HepG2 (cell line): ENCODE measurements at regions not wholly inside any gene's neighbourhood (a gene's known extent, or its start where the extent isn't known, plus 50 kb on each side); places are given as distances from the start of the nearest gene placed in this dataset.

ENCODE experiments used
- ATAC-seq: fragments of 200-7000 bp; cut with Tn5 transposase; 3 replicates; pipeline ENCODE4 v1.9.1; 2020; ENCODE audit warnings: mild to moderate bottlenecking, moderate library complexity
- BruUV-seq: library from RNA; stranded (reverse); fragments of 400-500 nt; replicated peaks from 2 replicates; lab custom pipeline; 2021; lab: Mats Ljungman, UMichigan
- CTCF ChIA-PET: fragments of 300-600 bp; formaldehyde crosslinking; extraction: SDS; loops from one replicate; lab custom pipeline; 2021; ENCODE audit warnings: low total read pairs, inconsistent platforms, low intra/inter-chr PET ratio; lab: Yijun Ruan, JAX
- POLR2A ChIA-PET: fragments of 350-600 bp; sonication (Branson Sonifier 250); formaldehyde crosslinking; loops from one replicate; lab custom pipeline; 2020; ENCODE audit warnings: antibody characterized with exemption, inconsistent platforms; lab: Yijun Ruan, JAX
- DNase-seq: peaks from one replicate; pipeline ENCODE4 v3.0.0-alpha.2; 2015; ENCODE audit warnings: low spot score
- FAIRE-seq: peaks from 3 replicates; lab custom pipeline; 2011; peaks lifted over from hg19 to GRCh38; lab: Jason Lieb, UNC
- H2AFZ ChIP-seq: one replicate; pipeline ENCODE4 v1.6.1; 2011; ENCODE audit warnings: low read length, inconsistent platforms
- H3K27ac ChIP-seq: fragments of 300-600 bp; 3 replicates; pipeline ENCODE4 v1.8.0; 2011; ENCODE audit warnings: mixed run types, mild to moderate bottlenecking, mixed read lengths, low read length, inconsistent platforms; ENCODE audit not compliant: insufficient read depth; ENCODE audit errors: extremely low read length
- H3K27me3 ChIP-seq, 2 experiments: fragments of 200-600 bp in 1 of 2; 2 replicates in 1 of 2; 3 replicates in 1 of 2; pipeline versions ENCODE4 v1.6.0 to v1.8.0; 2011; ENCODE audit warnings: low read length in 2 of 2, mild to moderate bottlenecking in 2 of 2, moderate library complexity in 2 of 2, inconsistent platforms in 1 of 2; ENCODE audit not compliant: insufficient read depth in 2 of 2, control insufficient read depth in 1 of 2
- H3K36me3 ChIP-seq, 2 experiments: fragments of 200-600 bp in 1 of 2; replicated peaks in 1 of 2; 2 replicates in 1 of 2; 3 replicates in 1 of 2; pipeline versions ENCODE4 v1.5.1 to v1.8.0; 2011; ENCODE audit warnings: low read length in 2 of 2, inconsistent platforms in 1 of 2; ENCODE audit not compliant: insufficient read depth in 2 of 2, control insufficient read depth in 1 of 2
- H3K4me1 ChIP-seq: 2 replicates; pipeline ENCODE4 v1.5.1; 2012; ENCODE audit warnings: low read length, inconsistent platforms; ENCODE audit not compliant: insufficient read depth
- H3K4me2 ChIP-seq: 2 replicates; pipeline ENCODE4 v1.6.0; 2011; ENCODE audit warnings: low read depth, low read length, inconsistent platforms
- H3K4me3 ChIP-seq, 3 experiments: fragments of 200-600 bp in 1 of 3; sonication (generic), shearing (Covaris generic) in 1 of 3; replicated peaks in 1 of 3; 2 replicates each; pipeline ENCODE4 v1.5.1; 2011 to 2016; ENCODE audit warnings: low read length in 3 of 3, inconsistent platforms in 2 of 3, low read depth in 2 of 3, mild to moderate bottlenecking in 2 of 3, control low read depth in 1 of 3, mixed read lengths in 1 of 3; ENCODE audit not compliant: insufficient read depth in 1 of 3
- H3K79me2 ChIP-seq: one replicate; pipeline ENCODE4 v1.6.1; 2011; ENCODE audit warnings: low read length, inconsistent platforms; ENCODE audit not compliant: insufficient read depth
- H3K9ac ChIP-seq: 2 replicates; pipeline ENCODE4 v1.6.0; 2011; ENCODE audit warnings: mild to moderate bottlenecking, low read depth, low read length, inconsistent platforms; ENCODE audit not compliant: insufficient read depth
- H3K9me3 ChIP-seq: 2 replicates; pipeline ENCODE4 v1.5.1; 2012; ENCODE audit warnings: mild to moderate bottlenecking, low read length
- H4K20me1 ChIP-seq: 2 replicates; pipeline ENCODE4 v1.6.0; 2011; ENCODE audit warnings: inconsistent platforms, mild to moderate bottlenecking, low read length, moderate library complexity; ENCODE audit not compliant: insufficient read depth
- HNRNPLL ChIP-seq: fragments of 200-400 bp; formaldehyde crosslinking; IDR thresholded peaks from 2 replicates; pipeline ENCODE4 v1.6.1; 2017; ENCODE audit warnings: mild to moderate bottlenecking, low read depth, low read length; ENCODE audit not compliant: poor library complexity, severe bottlenecking
- MTF2 ChIP-seq: sonication (generic); formaldehyde crosslinking; IDR thresholded peaks from 2 replicates; pipeline ENCODE4 v1.5.0; 2020; ENCODE audit warnings: missing genetic modification reagents, borderline replicate concordance
- RFX3 ChIP-seq: IDR thresholded peaks from 2 replicates; pipeline ENCODE4 v1.6.1; 2016; ENCODE audit warnings: missing biosample characterization, missing genetic modification reagents
- ZC3H4 ChIP-seq: sonication (generic); formaldehyde crosslinking; IDR thresholded peaks from 2 replicates; pipeline ENCODE4 v1.4.0; 2020; ENCODE audit warnings: missing genetic modification reagents, borderline replicate concordance
- ZNF619 ChIP-seq: sonication (generic); formaldehyde crosslinking; IDR thresholded peaks from 2 replicates; pipeline ENCODE4 v1.4.0; 2020; ENCODE audit warnings: mild to moderate bottlenecking, missing genetic modification reagents
- WGBS: methylation state at CpG from one replicate; pipeline ENCODE4 v1.1.6; 2017; ENCODE audit warnings: low lambda C conversion rate; 5-methylcytosine and 5-hydroxymethylcytosine counted together
- in situ Hi-C: cut with HindIII; loops from 2 replicates; pipeline ENCODE4 v1.10.0; 2017; ENCODE audit warnings: low pct_unique_long_range_greater_than_20kb; ENCODE audit not compliant: extremely low pct_ligation_motif_present
- intact Hi-C: fragments of 100-400 bp; cut with micrococcal nuclease; formaldehyde crosslinking; loops from one replicate; pipeline ENCODE4 v1.10.0; 2022; ENCODE audit not compliant: unreplicated experiment
- TF ChIP-seq, protein P1 (sequence below): IDR thresholded peaks from 2 replicates; pipeline ENCODE4 v1.6.1; 2016
- TF ChIP-seq, protein P2 (sequence below): IDR thresholded peaks from 2 replicates; pipeline ENCODE4 v1.6.1; 2012; ENCODE audit warnings: low read length, improper control_type of control experiment

DNA sequence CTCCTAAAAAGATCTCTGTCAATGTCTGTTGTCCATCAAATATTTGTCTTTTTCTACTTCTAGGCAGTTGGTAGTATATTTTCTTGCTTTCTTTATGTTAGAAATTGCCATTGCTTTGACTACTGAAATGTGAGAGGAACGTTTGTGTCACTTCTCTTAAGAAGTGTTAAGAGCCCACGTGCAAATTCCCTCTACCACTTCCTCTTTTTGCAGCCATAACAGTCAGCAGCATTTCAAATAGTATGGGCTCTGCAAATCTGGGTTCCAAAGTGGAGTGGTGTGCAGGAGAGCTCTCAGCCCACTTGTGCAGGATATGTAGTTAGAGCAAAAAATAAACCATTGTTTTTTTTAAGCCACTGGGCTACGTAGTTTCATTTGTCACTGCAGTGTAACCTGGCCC lies 314.0 kb downstream of the MEIS1 start:
- H3K79me2 ChIP-seq: no peaks in the 10 kb centered on the region
- in situ Hi-C loops (no loop called here), intact Hi-C loops (no loop called here)
- H3K36me3 ChIP-seq: no peaks in the 10 kb centered on the region
- H2AFZ ChIP-seq: no peak overlapping the region
- ChIA-PET CTCF (no interaction called here), POLR2A (no interaction called here)
- H3K4me2 ChIP-seq: no peak overlapping the region
- no peaks in the 10 kb centered on the region for H3K4me1 ChIP-seq
- H3K9me3 ChIP-seq: no peaks in the 10 kb centered on the region
- WGBS: 2% methylated on average over 3 of the region's 3 CpGs
- no peak overlapping the region for H3K27ac ChIP-seq
- no peaks in the 10 kb centered on the region for H4K20me1 ChIP-seq
- FAIRE-seq: no peak
- ATAC-seq: no peak
- DNase-seq: no peak
- TF ChIP-seq, protein P1, sequence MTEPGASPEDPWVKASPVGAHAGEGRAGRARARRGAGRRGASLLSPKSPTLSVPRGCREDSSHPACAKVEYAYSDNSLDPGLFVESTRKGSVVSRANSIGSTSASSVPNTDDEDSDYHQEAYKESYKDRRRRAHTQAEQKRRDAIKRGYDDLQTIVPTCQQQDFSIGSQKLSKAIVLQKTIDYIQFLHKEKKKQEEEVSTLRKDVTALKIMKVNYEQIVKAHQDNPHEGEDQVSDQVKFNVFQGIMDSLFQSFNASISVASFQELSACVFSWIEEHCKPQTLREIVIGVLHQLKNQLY (CRISPR knock-in tag): no peak
- TF ChIP-seq, protein P2, sequence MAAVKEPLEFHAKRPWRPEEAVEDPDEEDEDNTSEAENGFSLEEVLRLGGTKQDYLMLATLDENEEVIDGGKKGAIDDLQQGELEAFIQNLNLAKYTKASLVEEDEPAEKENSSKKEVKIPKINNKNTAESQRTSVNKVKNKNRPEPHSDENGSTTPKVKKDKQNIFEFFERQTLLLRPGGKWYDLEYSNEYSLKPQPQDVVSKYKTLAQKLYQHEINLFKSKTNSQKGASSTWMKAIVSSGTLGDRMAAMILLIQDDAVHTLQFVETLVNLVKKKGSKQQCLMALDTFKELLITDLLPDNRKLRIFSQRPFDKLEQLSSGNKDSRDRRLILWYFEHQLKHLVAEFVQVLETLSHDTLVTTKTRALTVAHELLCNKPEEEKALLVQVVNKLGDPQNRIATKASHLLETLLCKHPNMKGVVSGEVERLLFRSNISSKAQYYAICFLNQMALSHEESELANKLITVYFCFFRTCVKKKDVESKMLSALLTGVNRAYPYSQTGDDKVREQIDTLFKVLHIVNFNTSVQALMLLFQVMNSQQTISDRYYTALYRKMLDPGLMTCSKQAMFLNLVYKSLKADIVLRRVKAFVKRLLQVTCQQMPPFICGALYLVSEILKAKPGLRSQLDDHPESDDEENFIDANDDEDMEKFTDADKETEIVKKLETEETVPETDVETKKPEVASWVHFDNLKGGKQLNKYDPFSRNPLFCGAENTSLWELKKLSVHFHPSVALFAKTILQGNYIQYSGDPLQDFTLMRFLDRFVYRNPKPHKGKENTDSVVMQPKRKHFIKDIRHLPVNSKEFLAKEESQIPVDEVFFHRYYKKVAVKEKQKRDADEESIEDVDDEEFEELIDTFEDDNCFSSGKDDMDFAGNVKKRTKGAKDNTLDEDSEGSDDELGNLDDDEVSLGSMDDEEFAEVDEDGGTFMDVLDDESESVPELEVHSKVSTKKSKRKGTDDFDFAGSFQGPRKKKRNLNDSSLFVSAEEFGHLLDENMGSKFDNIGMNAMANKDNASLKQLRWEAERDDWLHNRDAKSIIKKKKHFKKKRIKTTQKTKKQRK: no peak
- TF ChIP-seq HNRNPLL (no peak), MTF2 (CRISPR knock-in tag) (no peak)
- no peak overlapping the region for H3K9ac ChIP-seq
- no peaks in the 10 kb centered on the region for H3K27me3 ChIP-seq
- no TSS peak for BruUV-seq
- H3K4me3 ChIP-seq: no peak overlapping the region

DNA sequence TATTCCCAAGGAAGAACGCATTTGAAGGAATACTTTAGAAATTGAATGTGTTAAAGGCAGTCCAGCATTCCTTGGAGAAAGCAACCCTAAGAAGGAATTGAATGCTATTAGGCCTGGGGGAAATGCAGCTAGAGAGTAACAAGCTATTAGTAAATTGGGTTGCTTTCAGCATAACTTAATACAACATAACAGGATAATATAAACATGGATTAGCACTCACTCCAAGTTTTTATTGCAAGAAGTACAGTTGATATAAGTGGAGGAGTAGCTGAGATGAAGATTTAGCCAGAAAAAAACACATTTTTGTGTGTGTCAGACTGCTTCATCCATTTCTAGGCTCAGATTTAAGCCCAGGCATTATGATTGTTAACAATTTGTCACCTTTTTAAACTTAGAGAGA lies 314.6 kb downstream of the MEIS1 start:
- no peak overlapping the region for H3K4me2 ChIP-seq
- H3K9me3 ChIP-seq: no peaks in the 10 kb centered on the region
- BruUV-seq: no TSS peak
- POLR2A ChIA-PET: no interaction called here
- no peaks in the 10 kb centered on the region for H3K36me3 ChIP-seq
- H3K79me2 ChIP-seq: no peaks in the 10 kb centered on the region
- FAIRE-seq: no peak
- TF ChIP-seq ZNF619 (CRISPR knock-in tag) (no peak), ZC3H4 (CRISPR knock-in tag) (no peak), RFX3 (CRISPR knock-in tag) (no peak)
- no peak overlapping the region for H3K27ac ChIP-seq
- H4K20me1 ChIP-seq: no peaks in the 10 kb centered on the region
- no peak overlapping the region for H3K9ac ChIP-seq
- CTCF ChIA-PET: no interaction called here
- no peaks in the 10 kb centered on the region for H3K27me3 ChIP-seq
- WGBS: 0% methylated on average over 1 of the region's 1 CpG
- ATAC-seq: no peak
- no peak overlapping the region for H3K4me3 ChIP-seq
- intact Hi-C loops (no loop called here), in situ Hi-C loops (no loop called here)
- H2AFZ ChIP-seq: no peak overlapping the region
- H3K4me1 ChIP-seq: no peaks in the 10 kb centered on the region
- DNase-seq: no peak
